ENCODE measurements at regions not wholly inside any gene's neighbourhood (a gene's known extent, or its start where the extent isn't known, plus 50 kb on each side); places are given as distances from the start of the nearest gene placed in this dataset.

- Mint-ChIP-seq H3K27ac (peak overlapping the region; percentile 63), H3K4me1 (peaks cover 77% of the 10 kb centered on the region), H3K27me3 (ENCODE audit: low read depth, poor library complexity) (peaks cover 5% of the 10 kb centered on the region), H3K4me3 (peak overlapping the region; percentile 4), H3K36me3 (ENCODE audit: low read depth) (no peaks in the 10 kb centered on the region), H3K9me3 (no peaks in the 10 kb centered on the region)
- no peak for TF ChIP-seq CTCF (IDR thresholded peaks at IDR 0.05)
- DNase-seq = no peak
Observed at GRCh38 chr11:129283141-129283540, 91.0 kb upstream of the ARHGAP32 start.

- TF ChIP-seq CTCF (IDR thresholded peaks at IDR 0.05) = no peak
- no peak for DNase-seq
Observed at GRCh38 chr11:129282634-129283033, 90.5 kb upstream of the ARHGAP32 start.

DNA sequence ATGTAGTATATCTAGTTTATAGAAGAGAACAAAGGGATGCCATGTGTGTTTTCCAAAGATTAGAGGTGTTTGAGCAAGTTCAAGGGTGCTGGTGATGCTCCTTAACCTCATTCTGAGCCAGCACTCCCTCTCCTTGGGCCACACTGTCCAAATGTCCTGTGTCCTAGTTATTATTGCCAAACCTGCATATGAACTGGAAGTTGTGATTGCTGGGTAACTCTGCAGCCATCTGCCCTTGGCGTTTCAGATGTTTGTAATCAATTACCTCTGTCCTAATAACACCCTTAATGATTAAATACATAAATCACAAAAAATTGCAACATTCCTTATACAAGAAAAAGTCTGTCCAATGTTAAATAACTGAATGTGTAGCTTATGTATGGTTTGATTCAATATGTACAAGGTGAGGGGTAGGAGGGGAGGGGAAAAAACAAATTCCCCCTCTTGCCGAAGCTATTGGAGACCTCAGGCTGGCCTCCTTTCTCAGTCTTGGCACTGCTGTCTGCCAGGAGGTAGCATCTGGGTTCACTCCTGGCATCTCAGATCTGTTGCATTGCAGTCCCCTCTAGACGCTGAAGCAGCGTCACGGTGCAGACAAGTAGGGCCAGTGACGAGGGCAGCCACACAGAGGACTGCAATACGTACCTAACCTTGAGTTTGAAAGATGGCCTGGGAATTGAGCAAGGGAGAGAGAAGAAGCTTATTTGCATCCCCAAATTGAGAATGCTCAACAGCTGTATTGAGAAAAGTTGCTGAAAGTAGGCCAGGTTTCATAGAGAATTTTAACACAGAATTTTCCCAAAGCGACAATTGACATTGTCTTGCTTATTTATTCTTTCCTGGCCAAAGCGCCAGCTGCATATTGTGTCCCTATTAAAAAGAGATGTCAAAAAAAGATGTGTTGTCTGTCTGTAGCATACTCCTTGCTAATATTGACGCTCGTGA, 89.6 kb upstream of the ARHGAP32 start:
- Mint-ChIP-seq H3K36me3 (ENCODE audit: low read depth) (no peaks in the 10 kb centered on the region), H3K4me3 (no peak overlapping the region), H3K4me1 (peaks cover 77% of the 10 kb centered on the region), H3K27me3 (ENCODE audit: low read depth, poor library complexity) (peaks cover 7% of the 10 kb centered on the region), H3K27ac (no peak overlapping the region), H3K9me3 (no peaks in the 10 kb centered on the region)
- no peak for DNase-seq
- TF ChIP-seq CTCF (IDR thresholded peaks at IDR 0.05) = no peak

More at GRCh38 chr11:129282634-129283033, 90.5 kb upstream of the ARHGAP32 start:
- Mint-ChIP-seq H3K27me3 (ENCODE audit: low read depth, poor library complexity) (peaks cover 5% of the 10 kb centered on the region), H3K9me3 (no peaks in the 10 kb centered on the region), H3K36me3 (ENCODE audit: low read depth) (no peaks in the 10 kb centered on the region), H3K4me1 (peaks cover 77% of the 10 kb centered on the region), H3K27ac (peak overlapping the region; percentile 63), H3K4me3 (peak overlapping the region; percentile 4)

GRCh38 chr11:129280027-129280811, 88.1 kb upstream of the ARHGAP32 start:
- Mint-ChIP-seq H3K4me1 (peaks cover 81% of the 10 kb centered on the region), H3K27ac (no peak overlapping the region), H3K4me3 (peak overlapping the region; percentile 81), H3K27me3 (ENCODE audit: low read depth, poor library complexity) (peaks cover 7% of the 10 kb centered on the region), H3K36me3 (ENCODE audit: low read depth) (no peaks in the 10 kb centered on the region), H3K9me3 (no peaks in the 10 kb centered on the region)
- peak; percentile 15 for DNase-seq
- no peak for TF ChIP-seq CTCF (IDR thresholded peaks at IDR 0.05)

GRCh38 chr11:129279326-129280026, 87.4 kb upstream of the ARHGAP32 start:
- Mint-ChIP-seq H3K27me3 (ENCODE audit: low read depth, poor library complexity) (peaks cover 7% of the 10 kb centered on the region), H3K9me3 (no peaks in the 10 kb centered on the region), H3K4me3 (peak overlapping the region; percentile 81), H3K27ac (no peak overlapping the region), H3K36me3 (ENCODE audit: low read depth) (no peaks in the 10 kb centered on the region), H3K4me1 (peaks cover 74% of the 10 kb centered on the region)
- DNase-seq = peak; percentile 88
- TF ChIP-seq CTCF (IDR thresholded peaks at IDR 0.05) = no peak

Data from nephron progenitor cell (in vitro differentiated cells).